BE2C (cell line): ENCODE measurements at regions not wholly inside any gene's neighbourhood (a gene's known extent, or its start where the extent isn't known, plus 50 kb on each side); places are given as distances from the start of the nearest gene placed in this dataset.

ENCODE experiments used
- DNase-seq: peaks from one replicate; pipeline ENCODE4 v3.0.0-alpha.2; 2020
- H3K27me3 ChIP-seq: fragments of 250-450 bp; sonication (Bioruptor Pico); 2 replicates; pipeline ENCODE4 v1.5.1; 2020; ENCODE audit warnings: mild to moderate bottlenecking
- H3K36me3 ChIP-seq: fragments of 250-450 bp; sonication (Bioruptor Pico); 2 replicates; pipeline ENCODE4 v1.5.1; 2020; ENCODE audit warnings: mild to moderate bottlenecking
- H3K4me1 ChIP-seq: fragments of 250-450 bp; sonication (Bioruptor Pico); 2 replicates; pipeline ENCODE4 v1.5.1; 2020
- H3K4me3 ChIP-seq: 2 replicates; pipeline ENCODE4 v1.5.1; 2011; ENCODE audit warnings: low read depth, low read length
- H3K9me3 ChIP-seq: fragments of 250-450 bp; sonication (Bioruptor Pico); 2 replicates; pipeline ENCODE4 v1.5.1; 2020
- TF ChIP-seq, protein P1 (sequence below): IDR thresholded peaks from 2 replicates; pipeline ENCODE4 v1.5.1; 2012; ENCODE audit warnings: mild to moderate bottlenecking, low read depth, low read length

DNA sequence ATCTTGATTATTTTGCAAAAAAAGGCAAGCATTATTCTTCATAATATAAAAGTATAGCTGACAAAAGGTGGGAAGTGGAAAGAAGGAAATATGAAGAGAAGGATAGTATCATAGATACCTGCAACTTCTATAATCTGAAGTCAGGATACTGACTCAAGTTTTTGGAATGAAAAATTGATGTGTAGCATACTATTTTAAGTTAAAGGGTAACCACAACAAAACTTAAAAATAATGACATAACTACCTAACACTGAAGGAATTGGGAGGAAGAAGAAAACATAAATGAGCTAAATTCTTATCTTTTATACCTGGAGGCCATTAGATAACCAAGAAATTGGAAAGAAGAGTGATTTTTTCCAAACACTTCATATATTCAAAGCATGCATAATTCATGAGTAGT lies 51.8 kb upstream of the TLE1 start:
- no peaks in the 10 kb centered on the region for H3K36me3 ChIP-seq
- TF ChIP-seq, protein P1, sequence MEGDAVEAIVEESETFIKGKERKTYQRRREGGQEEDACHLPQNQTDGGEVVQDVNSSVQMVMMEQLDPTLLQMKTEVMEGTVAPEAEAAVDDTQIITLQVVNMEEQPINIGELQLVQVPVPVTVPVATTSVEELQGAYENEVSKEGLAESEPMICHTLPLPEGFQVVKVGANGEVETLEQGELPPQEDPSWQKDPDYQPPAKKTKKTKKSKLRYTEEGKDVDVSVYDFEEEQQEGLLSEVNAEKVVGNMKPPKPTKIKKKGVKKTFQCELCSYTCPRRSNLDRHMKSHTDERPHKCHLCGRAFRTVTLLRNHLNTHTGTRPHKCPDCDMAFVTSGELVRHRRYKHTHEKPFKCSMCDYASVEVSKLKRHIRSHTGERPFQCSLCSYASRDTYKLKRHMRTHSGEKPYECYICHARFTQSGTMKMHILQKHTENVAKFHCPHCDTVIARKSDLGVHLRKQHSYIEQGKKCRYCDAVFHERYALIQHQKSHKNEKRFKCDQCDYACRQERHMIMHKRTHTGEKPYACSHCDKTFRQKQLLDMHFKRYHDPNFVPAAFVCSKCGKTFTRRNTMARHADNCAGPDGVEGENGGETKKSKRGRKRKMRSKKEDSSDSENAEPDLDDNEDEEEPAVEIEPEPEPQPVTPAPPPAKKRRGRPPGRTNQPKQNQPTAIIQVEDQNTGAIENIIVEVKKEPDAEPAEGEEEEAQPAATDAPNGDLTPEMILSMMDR, result no peak
- DNase-seq, result no peak
- H3K4me3 ChIP-seq, result no peak overlapping the region
- no peaks in the 10 kb centered on the region for H3K27me3 ChIP-seq
- H3K9me3 ChIP-seq, result no peaks in the 10 kb centered on the region
- 0 out of 2 replicates have a peak, but pooled peaks cover 5% of the 10 kb centered on the region for H3K4me1 ChIP-seq

DNA sequence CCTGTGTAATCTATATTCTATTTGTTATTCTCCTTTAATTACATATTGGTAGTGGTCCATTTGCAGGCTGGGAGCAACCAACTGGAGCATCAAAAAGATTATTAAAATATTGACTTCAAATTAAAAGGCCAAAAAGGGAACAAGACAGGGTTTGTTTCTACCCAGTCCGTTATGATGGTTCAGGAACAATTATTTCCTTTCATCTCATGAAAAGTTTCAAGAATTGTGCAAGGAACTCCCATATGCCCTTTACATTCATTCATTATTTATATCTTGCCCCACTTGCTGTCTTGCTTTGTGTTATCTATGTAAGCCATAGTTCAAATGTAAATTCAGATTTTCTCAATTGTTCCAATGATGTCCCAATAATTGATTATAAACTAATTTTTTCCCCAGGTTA lies 58.7 kb upstream of the TLE1 start:
- TF ChIP-seq, protein P1, result no peak
- DNase-seq, result no peak
- no peaks in the 10 kb centered on the region for H3K36me3 ChIP-seq
- H3K27me3 ChIP-seq, result no peaks in the 10 kb centered on the region
- H3K4me3 ChIP-seq, result no peak overlapping the region
- H3K9me3 ChIP-seq, result no peaks in the 10 kb centered on the region
- no peaks in the 10 kb centered on the region for H3K4me1 ChIP-seq

DNA sequence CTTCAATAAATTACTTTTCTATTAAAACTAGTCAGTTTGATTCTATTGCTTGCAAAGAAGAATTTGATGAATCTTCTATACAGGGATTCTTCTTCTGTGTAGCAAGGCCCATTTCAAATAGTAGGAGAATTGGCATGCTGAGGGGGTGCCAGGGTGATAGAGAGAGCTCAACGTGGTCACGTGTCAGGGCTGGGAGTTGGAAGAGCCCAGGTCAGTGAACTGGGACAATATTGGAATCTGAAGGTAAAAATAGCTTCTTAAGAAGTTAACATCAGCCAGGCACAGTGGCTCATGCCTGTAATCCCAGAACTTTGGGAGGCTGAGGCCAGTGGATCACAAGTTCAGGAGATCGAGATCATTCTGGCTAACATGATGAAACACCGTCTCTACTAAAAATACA lies 64.1 kb upstream of the TLE1 start:
- H3K9me3 ChIP-seq, result no peaks in the 10 kb centered on the region
- no peaks in the 10 kb centered on the region for H3K4me1 ChIP-seq
- no peak overlapping the region for H3K4me3 ChIP-seq
- TF ChIP-seq, protein P1, result no peak
- no peaks in the 10 kb centered on the region for H3K27me3 ChIP-seq
- no peak for DNase-seq
- H3K36me3 ChIP-seq, result no peaks in the 10 kb centered on the region

DNA sequence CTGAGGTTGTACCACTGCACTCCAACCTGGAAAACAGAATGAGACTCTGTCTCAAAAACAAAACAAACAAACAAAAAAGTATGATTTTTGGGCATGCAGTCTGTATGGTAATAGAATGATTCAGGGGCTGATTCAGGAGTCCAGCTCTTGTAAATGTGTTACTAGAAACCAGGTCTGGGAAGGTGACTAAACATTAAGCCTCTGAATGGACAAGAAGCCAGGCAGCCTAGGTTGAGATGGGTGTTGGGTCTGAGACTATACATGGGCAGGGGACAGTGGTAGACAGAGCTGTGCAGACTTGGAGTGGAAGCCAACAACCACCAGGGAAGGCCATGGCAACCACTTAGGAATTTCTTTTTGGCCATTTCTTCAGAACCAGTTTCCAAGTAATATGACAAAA lies 64.9 kb upstream of the TLE1 start:
- TF ChIP-seq, protein P1, result no peak
- H3K4me1 ChIP-seq, result no peaks in the 10 kb centered on the region
- no peak overlapping the region for H3K4me3 ChIP-seq

DNA sequence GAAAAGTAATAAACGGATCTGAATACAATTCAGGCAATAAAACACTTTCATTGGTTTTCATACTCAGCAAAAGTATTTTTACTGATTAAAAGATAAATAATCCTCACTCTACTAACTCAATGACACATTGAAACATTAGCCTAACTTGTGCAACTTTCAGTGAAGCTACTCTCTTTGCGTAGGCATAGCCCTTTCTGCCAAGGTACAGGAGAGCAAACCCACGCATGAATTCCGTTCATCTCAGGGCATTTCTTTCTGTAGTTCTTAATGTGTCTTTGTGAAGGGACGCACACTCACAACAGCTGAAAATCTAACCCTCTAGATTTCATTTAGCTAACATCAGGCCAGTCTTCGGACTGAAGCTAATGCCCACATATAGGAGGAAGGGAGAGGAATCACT lies 66.4 kb upstream of the TLE1 start:
- TF ChIP-seq, protein P1, result no peak
- Histone ChIP-seq H3K36me3 (no peaks in the 10 kb centered on the region), H3K4me3 (no peak overlapping the region), H3K9me3 (no peaks in the 10 kb centered on the region), H3K27me3 (no peaks in the 10 kb centered on the region), H3K4me1 (no peaks in the 10 kb centered on the region)
- no peak for DNase-seq

More for the DNA sequence above, 64.9 kb upstream of the TLE1 start:
- no peak for DNase-seq
- Histone ChIP-seq H3K36me3 (no peaks in the 10 kb centered on the region), H3K27me3 (no peaks in the 10 kb centered on the region), H3K9me3 (no peaks in the 10 kb centered on the region)

DNA sequence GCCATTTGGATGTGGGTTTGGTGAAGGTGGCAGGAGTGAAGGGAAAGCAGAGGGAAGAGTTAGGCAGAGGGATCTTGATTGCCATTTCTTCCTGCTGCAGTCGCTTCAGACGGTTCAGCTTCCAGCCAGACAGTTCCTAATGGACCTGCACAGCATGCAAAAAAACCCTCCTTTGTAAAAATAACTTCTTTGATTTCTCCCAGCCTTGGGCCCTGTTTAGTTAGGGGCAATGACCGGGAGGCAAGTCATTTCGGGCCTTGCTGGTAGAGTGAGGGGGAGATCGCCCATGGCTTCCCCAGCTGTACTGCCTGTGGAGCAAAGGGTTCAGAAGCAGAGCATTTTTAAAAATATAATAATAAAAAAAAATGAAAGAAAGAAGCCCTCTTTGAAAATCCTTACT lies 67.2 kb upstream of the TLE1 start:
- Histone ChIP-seq H3K9me3 (no peaks in the 10 kb centered on the region), H3K36me3 (no peaks in the 10 kb centered on the region), H3K4me1 (no peaks in the 10 kb centered on the region), H3K27me3 (no peaks in the 10 kb centered on the region), H3K4me3 (no peak overlapping the region)
- no peak for DNase-seq
- TF ChIP-seq, protein P1, result no peak
